ENCODE measurements at regions not wholly inside any gene's neighbourhood (a gene's known extent, or its start where the extent isn't known, plus 50 kb on each side); places are given as distances from the start of the nearest gene placed in this dataset.

GRCh38 chr2:230657906-230658305 is 54.7 kb upstream of the CAB39 start:
- TF ChIP-seq YY1 (IDR thresholded peaks at IDR 0.05; ENCODE audit: insufficient read depth, insufficient read length) (no peak), ZNF274 (IDR thresholded peaks at IDR 0.05; ENCODE audit: low read depth, low read length) (no peak), SUZ12 (IDR thresholded peaks at IDR 0.05; ENCODE audit: extremely low read depth, insufficient read depth, insufficient read length) (no peak)
